Activated CD8-positive, alpha-beta memory T cell treated with anti-CD3 and anti-CD28 coated beads, Interleukin-2, amount 50 U/mL, for 4 hours (primary cell): ENCODE measurements at regions not wholly inside any gene's neighbourhood (a gene's known extent, or its start where the extent isn't known, plus 50 kb on each side); places are given as distances from the start of the nearest gene placed in this dataset.
"Not testable (repeated sequence)": the region's sequence is repeated elsewhere in the genome, so short reads cannot be mapped to it uniquely, and the experiment has no call there.

Experiments
- DNase-seq: peaks from one replicate; pipeline ENCODE4 v3.0.0-alpha.2; 2020

DNA sequence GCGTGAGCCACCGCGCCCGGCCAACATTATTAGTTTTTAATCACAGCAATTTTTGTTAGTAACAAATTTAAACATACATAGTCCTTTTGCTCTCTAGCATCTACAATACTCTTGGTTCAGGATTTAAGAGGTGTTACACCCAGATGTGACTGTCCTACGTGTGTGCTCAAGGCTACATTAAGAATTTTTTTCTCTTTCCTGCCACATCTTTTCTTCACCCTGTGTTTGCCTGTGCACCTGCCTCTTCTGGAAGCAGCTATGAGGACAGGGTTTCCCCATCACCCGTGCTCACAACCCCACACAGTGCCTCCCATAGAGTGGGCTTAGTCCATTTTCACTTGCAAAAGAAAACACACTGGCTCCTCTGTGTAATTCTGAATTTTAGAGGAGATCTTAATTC lies 186.7 kb upstream of the KLF6 start:
- DNase-seq: no peak

DNA sequence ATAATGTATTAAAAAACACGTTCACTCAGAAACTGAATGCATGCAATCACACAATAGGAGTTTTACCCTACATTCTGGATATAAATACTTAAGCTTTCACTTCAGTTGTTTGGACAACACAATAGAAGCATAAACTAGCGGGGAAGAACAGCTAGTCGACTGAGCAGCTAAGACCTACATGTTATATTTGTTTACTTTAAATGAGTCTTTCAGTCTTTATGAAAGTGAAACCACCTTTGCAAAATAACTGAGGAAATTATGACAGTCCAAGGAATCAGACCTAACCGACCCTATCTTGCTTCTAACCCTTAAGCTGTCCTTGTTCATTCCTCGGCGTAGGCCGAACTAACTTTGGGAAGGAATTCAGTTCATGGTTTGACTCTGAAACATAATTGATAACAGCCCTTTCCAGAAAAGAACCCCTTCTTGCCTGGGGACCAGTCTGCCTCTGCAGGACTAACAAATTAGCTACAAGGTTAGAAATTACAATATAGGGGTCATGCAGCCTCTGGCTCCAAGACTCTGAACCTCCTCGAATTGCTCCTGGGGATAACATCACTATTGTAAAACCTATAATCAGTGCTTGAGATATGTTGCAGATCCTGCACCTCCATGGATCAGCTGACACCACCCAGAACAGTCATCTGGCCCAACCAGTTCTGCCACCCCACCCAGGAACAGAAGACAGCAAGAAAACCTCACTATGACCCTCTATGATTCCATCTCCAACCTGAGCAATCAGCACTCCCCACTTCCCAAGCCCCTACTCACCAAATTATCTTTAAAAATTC lies 185.1 kb upstream of the KLF6 start:
- no peak for DNase-seq

DNA sequence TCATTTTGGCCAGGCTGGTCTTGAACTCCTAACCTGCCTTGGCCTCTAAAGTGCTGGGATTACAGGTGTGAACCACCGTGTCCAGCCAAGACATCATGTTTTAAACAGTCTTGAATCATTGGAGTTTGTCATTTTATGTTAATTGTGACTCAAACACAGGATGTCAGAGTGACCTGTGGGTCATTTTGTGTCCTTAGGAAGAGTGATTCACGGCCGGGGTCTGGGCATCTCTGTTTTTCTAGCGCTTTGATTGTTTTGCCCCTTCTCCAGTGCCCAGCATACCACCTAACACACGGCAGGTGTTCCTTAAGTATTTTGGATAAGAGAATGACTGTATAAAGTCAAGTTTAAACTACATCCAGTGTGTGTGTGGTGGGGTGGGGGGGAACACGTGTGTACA lies 183.7 kb upstream of the KLF6 start:
- no peak for DNase-seq

DNA sequence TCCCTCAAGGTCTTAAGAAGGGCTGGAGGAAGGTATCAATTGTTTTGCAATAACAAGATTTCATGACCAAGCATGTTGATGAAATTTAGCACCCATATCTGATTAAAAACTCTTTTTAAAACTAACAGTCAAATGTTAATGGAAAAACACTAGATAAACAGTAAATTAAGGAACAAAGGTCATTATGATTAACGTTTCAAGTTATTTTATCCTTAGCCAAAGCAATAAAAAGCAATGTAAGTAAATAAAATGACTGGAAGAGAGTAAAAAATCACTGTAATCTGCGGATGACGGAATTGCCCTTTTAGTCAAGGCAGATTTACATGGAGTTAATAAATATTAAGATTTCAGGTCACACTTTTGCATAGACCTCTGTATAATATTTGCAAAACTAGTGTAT lies 179.5 kb upstream of the KLF6 start:
- DNase-seq: no peak

DNA sequence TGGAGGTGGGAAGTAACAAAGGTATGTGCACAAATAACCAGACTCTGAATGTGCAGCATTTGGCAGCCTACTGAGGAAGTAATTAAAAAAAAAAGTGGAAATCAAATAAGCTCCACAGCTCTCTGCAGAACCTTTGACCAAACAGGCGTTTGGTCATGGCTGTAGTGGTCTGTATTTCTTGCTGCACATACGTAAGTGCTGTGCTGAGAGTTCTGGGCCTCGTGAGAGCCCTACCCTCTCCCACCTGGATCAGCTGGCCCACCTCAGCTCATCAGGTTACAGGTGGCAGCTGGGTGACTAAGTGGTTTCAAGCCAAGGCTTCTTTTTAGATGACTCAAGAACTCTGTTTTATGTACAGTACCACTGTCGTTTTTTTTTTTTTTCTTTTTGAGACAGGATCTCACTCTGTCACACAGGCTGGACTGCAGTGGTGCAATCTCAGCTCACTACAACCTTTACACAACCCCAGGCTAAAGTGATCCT lies 178.2 kb upstream of the KLF6 start:
- no peak for DNase-seq

DNA sequence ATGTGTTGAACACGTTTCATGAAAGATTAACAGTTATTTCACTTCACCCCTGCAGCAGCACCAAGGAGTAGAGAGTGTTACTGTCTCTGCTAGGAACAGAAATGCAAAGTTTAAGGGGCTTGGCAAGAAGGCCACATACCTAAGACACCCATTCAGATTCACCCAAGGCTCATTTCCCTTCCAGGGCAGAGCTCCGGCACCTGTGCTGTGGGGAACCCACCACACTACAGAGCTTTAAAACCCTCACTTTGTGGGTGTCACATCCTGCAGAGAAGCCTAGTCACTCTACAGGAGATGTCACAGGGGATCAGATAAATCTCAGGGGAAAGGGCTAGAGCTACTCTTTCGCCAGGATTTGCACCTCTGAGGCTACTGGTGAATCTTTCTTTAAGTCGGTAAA lies 176.1 kb upstream of the KLF6 start:
- DNase-seq: peak; percentile 46

DNA sequence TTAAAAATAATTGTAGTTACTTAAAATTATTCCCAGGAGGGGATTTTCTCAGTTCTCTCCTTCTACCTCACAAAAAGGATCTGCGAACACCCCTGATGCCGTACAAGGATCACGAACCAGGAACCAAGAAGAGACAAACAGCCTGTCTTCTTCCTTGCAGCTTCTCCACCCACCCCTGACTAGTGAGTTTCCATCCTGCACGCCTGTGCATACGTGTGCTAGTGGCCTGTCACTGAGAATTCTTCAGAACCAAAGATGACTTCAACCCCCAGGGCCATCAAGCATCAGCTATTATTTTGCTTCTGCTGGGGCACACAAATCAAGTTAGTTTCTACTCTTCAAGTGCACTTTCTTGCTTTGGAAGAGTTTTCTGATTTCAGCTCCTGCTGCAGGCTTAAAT lies 175.5 kb upstream of the KLF6 start:
- DNase-seq: no peak

DNA sequence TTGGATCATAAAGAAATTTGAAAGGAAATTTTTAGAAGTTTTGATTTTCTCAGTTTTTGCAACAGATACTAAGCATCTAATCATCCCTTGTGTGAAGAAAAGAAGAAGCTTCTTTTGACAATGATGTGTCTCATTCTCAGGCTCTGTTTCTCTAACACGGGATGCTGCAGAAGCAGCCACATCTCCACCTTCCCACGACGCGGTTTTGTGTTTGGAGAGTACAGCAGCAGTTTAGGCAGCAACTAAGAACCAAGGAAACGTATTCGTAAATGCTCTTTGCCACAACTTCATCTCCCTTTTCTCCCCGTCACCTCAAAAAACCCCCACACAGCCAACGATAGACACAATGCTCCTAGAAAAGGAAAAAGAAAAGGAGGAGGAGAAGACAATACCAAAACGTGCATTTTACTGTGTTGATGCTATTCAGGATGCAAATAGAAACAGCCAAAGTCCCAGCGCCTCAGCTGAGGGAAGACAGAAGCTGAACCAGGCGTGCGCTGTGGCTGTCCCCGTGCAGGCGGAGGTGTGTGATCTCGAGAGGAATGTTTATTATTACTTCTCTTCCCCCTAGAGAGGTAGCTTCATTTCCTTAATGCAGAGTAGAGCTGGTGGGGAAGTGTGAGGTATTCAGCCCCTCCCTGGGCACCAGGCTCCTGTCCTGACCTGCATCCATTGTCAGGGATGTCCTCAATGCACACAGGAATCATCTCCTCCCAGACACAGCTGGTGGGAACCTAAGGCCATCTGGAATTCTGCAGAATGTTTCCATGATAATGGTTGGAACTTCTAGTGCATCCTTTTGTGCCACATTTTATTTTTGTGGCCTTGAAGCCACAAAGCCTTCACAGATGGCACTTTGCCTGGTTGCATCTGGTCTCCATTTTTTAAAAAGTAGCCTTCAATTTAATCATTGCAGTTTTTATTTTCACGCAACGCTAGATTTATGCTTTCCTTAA lies 174.6 kb upstream of the KLF6 start:
- DNase-seq: no peak

DNA sequence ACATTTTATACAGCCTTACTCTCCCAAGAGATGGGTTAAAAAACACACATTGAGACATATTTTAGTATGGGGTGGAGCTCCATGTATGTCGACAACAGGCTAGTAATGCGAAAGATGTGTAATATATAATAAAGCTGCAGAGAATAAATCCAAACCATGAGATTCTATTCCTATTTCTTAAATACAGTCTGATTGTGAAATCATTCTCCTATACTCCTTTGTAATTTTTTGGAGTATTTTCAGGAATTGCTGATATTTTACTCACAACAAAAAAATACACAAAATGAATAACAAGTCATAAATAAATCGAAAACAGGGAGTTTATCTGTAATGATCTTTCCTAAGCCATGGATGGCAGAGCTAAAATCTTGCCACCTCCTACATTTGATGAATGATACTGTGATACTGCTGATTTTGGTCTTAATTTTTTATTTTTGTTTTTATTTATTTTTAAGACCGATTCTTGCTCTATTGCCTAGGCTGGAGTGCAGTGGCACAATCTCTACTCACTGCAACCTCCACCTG lies 173.5 kb upstream of the KLF6 start:
- no peak for DNase-seq

DNA sequence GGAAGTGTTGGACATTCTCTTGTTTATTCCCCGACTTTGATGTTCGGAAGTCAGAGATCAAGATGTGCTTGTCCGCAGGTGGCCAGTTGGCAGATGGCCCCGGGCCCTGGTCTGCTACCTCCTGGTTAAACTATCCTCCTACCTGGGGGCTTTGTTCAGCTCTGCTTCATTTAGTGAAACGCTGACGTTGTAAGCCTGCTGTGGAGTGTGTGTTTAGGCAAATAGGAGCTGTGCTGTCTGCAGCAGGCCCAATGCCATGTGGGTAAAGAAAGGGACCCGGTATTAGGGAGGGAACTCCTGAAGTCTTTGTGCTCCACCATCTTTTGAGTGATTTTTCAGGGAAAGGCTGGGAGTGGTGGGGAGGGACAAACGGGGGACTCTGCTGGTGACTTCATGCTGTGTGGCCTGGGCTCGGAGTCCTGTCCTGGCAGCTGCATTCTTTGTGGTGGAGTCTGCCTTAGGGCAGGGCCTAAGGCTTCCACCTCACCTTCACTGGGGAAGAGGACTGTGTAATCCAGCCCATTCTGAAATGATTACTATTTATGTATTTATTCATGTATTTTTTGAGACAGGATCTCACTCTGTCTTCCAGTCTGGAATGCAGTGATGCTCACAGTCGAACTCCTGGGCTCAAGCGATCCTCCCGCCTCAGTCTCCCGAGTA lies 171.1 kb upstream of the KLF6 start:
- no peak for DNase-seq

DNA sequence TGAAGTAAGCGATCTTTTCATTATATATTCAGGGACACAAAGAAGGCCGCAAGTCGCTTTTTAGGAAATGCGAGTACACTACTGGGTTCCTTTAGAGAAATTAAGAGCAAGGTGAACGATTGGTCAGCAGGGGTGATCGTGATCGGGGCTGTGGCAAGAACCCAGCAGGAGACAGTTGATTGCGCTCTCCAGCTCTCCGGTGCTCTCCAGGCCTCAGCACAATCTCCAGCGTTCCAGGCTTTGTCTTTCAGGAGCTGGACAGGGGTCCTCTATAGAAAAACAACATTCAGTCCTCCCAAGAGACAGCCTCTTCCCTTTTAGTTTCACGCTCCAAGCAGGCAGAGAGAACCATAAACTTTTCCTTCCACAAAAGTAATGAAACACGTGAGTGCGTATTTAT lies 170.5 kb upstream of the KLF6 start:
- DNase-seq: no peak

DNA sequence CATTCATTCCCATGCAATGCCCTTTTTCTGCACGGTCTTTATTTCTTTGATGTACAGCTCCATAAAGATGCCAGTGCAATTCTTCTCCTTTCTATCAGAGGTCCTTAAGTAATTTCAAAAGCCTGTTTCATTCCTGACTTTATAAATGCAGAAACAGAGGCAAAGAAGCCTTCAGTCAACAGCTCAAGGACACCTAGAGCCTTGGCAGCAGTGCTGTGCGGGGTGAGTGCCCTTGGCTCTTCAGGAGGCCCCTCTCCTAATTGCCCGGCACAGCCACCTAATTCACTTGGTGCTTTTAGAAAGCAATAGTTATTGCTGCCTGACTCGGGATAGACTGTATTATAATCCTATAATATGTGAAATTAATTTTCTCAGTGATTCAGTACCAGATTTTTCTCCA lies 169.6 kb upstream of the KLF6 start:
- DNase-seq: no peak

DNA sequence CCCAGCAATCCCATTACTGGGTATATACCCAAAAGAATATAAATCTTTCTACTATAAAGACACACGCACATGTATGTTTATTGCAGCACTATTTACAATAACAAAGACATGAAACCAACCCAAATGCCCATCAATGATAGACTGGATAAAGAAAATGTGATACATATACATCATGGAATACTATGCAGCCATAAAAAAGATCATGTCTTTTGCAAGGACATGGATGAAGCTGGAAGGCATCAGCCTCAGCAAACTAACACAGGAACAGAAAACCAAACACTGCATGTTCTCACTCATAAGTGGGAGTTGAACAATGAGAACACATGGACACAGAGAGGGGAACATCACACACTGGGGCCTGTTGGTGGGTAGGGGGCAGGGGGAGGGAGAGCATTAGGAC lies 169.0 kb upstream of the KLF6 start:
- not testable (repeated sequence) for DNase-seq

DNA sequence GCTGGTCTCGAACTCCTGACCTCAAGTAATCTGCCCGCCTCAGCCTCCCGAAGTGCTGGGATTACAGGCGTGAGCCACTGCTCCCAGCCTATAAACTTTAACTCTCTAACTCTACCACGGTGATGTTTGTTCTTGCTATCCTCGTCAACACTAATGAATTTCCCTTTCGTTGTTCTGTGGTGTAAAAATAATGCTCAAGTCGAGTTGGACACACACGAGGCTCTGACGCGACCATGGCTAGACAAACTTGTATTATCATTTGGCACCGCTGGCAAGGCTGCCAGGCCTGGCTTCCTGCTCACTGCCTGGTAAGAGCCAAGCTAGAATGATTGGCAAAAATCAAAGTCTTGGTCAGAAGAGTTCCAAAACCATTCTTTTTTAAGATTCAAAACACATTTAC lies 167.0 kb upstream of the KLF6 start:
- no peak for DNase-seq

DNA sequence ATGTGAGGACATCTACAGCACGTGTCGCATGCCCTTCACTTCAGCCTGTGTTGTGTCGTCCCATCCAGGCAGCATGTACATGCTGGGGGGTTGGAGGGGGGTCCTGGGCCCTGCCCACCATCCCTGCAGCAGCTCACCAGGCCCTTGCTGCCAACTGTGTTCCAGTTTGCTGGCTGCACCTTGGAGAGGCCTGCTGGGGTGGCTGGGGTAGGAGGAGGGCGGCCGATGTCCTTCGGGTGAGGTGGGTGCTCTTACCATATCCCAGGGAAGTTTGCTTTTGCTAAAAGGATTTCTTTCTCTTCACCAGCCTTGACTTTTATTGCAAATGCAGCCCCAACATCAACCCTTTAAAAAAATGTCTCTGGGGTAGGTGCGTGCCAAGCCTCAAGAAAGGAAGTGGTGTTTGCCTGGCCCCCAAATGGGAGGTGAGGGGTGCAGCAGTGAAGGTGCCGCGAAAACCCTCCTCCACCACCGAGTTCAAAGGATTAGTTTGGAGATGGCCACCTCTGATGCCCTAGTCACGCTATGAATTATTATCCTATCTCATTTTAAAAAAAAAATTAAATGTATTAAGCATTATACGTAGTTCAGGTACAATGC lies 165.8 kb upstream of the KLF6 start:
- DNase-seq: peak; percentile 30

DNA sequence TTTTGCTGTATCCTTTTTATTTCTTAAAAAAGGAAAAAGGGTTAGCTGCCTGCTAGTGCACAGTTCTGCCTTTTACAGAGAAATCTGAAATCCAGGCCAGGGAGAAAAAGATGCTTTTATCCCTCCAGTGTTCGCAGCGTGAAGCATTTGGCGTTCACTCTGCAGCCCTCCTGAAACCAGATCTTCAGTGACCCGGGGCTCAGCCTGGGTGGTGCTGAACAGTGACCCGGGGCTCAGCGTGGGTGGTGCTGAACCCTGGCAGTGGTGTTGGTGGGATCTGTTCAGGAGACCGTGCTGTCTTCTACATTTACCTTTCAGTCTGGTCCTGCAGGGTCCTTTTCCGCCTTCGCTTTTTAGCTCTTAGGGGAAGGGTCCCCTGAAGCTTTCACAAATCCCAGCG lies 164.7 kb upstream of the KLF6 start:
- no peak for DNase-seq

DNA sequence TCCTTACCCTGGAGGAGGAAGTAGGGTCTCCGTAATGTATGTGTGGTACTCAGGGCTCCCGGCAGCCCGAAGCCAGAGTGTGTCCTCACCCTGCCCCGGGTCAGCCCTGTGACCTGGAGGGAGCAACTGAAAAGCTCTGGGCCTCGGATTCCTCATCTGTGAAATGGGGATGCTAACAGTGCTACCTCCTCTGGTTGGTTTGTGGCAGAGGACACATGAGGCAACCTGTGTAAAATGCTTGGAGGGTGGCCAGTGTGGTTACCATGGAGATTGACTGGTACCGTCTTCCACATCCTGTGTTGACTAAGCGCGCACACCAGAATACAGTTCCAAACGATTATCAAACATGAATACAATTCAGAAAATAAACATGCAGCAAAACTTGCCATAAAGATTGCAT lies 163.8 kb upstream of the KLF6 start:
- DNase-seq: peak; percentile 56

DNA sequence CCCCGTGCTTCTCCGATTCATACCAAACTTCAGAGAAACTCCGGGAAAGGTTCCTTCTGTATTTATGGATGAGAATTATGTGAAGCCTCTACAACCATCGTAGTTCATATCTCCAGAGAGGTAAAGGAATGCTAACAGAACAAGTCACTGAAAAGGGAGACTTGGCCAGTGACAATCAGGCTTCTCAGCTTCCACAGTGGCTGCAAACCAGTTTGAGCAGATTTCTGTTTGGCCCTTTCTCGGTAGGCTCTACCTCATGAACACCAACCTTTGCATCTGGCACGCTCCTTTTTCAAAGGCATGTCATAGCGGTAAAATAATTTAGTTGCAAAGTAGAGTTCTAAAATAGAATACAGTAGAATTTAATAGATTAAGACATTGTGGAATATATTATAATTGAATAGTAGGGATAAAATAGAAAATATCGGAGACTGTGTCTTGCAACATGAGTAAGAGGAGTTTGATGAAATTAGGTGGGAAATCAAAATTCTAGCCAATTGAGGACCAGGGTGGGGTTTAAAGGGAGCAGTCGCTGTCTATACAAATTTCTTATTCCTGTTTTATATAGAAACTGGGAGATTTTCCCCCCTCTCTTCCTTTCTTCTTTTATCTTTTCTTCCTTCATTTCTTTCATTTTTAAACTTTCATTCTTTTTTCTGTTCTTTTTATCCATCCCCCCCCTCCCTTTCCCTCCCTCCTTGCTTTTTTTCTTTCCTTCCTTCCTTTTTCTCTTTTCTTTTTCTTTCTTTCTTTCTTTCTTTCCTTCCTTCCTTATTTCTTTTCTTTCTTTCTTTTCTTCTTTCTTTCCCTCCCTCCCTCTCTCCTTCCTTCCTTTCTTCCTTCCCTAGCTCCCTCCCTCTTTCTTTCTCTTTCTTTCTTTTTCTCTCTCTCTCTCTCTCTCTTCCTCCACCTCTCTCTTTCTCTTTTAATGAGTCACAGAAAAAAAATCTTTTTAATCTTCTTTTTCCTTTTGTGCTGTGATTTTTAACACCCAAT lies 161.5 kb upstream of the KLF6 start:
- DNase-seq: no peak

DNA sequence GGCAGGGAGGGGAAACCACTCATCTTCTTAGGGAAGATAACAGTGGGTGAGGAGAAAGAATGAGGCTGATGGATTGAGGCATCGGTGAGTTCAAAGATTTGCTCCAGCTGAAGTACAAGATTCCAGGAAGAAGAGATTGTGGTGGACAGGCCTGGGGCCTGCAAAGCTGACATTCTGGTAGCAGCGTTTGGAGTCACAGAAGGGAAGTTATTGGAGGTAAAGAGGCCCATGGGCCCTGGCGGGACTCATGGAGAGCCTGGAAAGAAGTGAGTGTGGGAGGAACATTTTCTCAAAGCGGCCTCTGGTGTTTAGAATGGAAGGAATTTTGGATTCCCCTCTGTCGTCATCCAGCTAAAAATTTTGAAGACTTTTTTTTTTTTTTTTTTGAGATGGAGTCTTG lies 160.0 kb upstream of the KLF6 start:
- no peak for DNase-seq

DNA sequence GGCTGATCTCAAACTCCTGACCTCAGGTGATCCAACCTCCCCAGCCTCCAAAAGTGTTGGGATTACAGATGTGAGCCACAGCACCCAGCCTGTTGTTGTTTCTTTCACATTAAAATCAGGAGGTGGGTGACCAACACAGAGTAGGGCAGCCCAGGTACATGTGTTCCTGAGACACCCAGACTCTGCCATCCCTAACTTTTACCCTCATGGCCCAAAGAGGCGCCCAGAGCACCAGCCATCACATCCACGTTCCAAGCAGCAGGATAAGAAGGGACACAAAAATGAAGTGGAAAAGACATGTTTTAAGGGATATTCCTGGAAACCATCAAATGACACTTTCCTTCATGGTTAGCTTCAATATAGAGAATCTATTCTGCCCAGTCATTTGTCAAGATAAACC lies 159.6 kb upstream of the KLF6 start:
- no peak for DNase-seq

DNA sequence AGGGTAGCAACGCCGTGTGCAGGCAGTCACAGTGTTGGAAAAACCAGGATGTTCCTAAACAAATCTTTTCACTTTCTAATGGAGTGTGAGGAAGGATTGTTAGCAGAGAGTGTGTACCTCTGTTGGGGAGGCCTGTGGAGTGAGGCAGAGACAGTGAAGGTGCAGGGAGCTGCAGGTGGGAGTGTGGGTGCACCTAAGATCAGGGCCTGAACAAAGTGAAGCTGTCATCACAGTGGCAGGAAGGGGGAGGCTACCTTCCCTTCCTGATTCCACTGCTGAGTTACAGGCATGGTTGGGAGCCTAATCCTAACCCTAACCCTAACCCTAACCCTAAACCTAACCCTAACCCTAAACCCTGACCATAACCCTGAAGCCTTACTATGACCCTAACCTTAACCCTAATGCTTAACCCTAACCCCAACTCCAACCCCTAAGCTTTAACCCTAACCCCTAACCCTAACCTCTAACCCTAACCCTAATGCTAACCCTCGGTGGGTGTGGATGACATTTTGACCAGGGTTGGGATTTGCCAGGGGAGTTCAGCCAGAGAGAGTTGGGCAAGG lies 158.8 kb upstream of the KLF6 start:
- no peak for DNase-seq
